ENCODE measurements at regions not wholly inside any gene's neighbourhood (a gene's known extent, or its start where the extent isn't known, plus 50 kb on each side); places are given as distances from the start of the nearest gene placed in this dataset.

GRCh38 chr3:177837951-177838655 is 640.8 kb upstream of the TBL1XR1 start:
- TF ChIP-seq TAF1 (IDR thresholded peaks at IDR 0.05; ENCODE audit: low read depth), result no peak
- no peak for TF ChIP-seq POLR2AphosphoS5 (IDR thresholded peaks at IDR 0.05)
- TF ChIP-seq REST (IDR thresholded peaks at IDR 0.05; ENCODE audit: borderline replicate concordance), result no peak
- TF ChIP-seq SMC3 (conservative IDR thresholded peaks at IDR 0.05; ENCODE audit: poor library complexity), result no peak
- TF ChIP-seq EZH2 (IDR thresholded peaks at IDR 0.05; ENCODE audit: borderline replicate concordance, insufficient read depth, low read length, poor library complexity, severe bottlenecking), result no peak
- TF ChIP-seq MXI1 (conservative IDR thresholded peaks at IDR 0.05; ENCODE audit: poor library complexity, severe bottlenecking), result no peak
- TF ChIP-seq RAD21 (conservative IDR thresholded peaks at IDR 0.05), result no peak
- no peak for TF ChIP-seq CTCF (IDR thresholded peaks at IDR 0.05; ENCODE audit: poor library complexity, severe bottlenecking)
- no peak for TF ChIP-seq EP300 (conservative IDR thresholded peaks at IDR 0.05; ENCODE audit: poor library complexity, severe bottlenecking)
- no peak overlapping the region for H3K4me2 ChIP-seq (ENCODE audit: low read length)
- no peaks in the 10 kb centered on the region for H4K20me1 ChIP-seq (ENCODE audit: insufficient read depth)
- no peak overlapping the region for H2AFZ ChIP-seq (ENCODE audit: low read depth, low read length)
- no peaks in the 10 kb centered on the region for H3K36me3 ChIP-seq (ENCODE audit: insufficient read depth, low read length)
- no peaks in the 10 kb centered on the region for H3F3A ChIP-seq (ENCODE audit: insufficient read depth, low read length, poor library complexity, severe bottlenecking)
- no peaks in the 10 kb centered on the region for H3K79me2 ChIP-seq (replicated peaks; ENCODE audit: insufficient read depth, low read length)
- H3K9me2 ChIP-seq (ENCODE audit: insufficient read depth, low read length), result no peaks in the 10 kb centered on the region
- peak overlapping the region; percentile 56 for H3K27ac ChIP-seq (ENCODE audit: low read length)
- H3K9ac ChIP-seq (ENCODE audit: low read length), result peak overlapping the region; percentile 13
- H3K27me3 ChIP-seq (ENCODE audit: insufficient read depth, low read depth, low read length), result no peaks in the 10 kb centered on the region
- no peaks in the 10 kb centered on the region for H3K9me3 ChIP-seq (ENCODE audit: low read length)
- no peak overlapping the region for H3K4me3 ChIP-seq (ENCODE audit: low read length)

- no peaks in the 10 kb centered on the region for H3F3A ChIP-seq (ENCODE audit: insufficient read depth, low read length, poor library complexity, severe bottlenecking)
- no peaks in the 10 kb centered on the region for H3K79me2 ChIP-seq (replicated peaks; ENCODE audit: insufficient read depth, low read length)
- H3K9ac ChIP-seq (ENCODE audit: low read length), result no peak overlapping the region
- no peak overlapping the region for H2AFZ ChIP-seq (ENCODE audit: low read depth, low read length)
- no peaks in the 10 kb centered on the region for H3K27me3 ChIP-seq (ENCODE audit: insufficient read depth, low read depth, low read length)
- H3K9me3 ChIP-seq (ENCODE audit: low read length), result no peaks in the 10 kb centered on the region
- no peak overlapping the region for H3K4me3 ChIP-seq (ENCODE audit: low read length)
- no peaks in the 10 kb centered on the region for H3K9me2 ChIP-seq (ENCODE audit: insufficient read depth, low read length)
- H4K20me1 ChIP-seq (ENCODE audit: insufficient read depth), result no peaks in the 10 kb centered on the region
- no peak overlapping the region for H3K4me2 ChIP-seq (ENCODE audit: low read length)
- TF ChIP-seq SMC3 (conservative IDR thresholded peaks at IDR 0.05; ENCODE audit: poor library complexity), result no peak
- no peak for TF ChIP-seq EP300 (conservative IDR thresholded peaks at IDR 0.05; ENCODE audit: poor library complexity, severe bottlenecking)
- no peak for TF ChIP-seq EZH2 (IDR thresholded peaks at IDR 0.05; ENCODE audit: borderline replicate concordance, insufficient read depth, low read length, poor library complexity, severe bottlenecking)
- no peak for TF ChIP-seq REST (IDR thresholded peaks at IDR 0.05; ENCODE audit: borderline replicate concordance)
- TF ChIP-seq MXI1 (conservative IDR thresholded peaks at IDR 0.05; ENCODE audit: poor library complexity, severe bottlenecking), result no peak
- TF ChIP-seq POLR2AphosphoS5 (IDR thresholded peaks at IDR 0.05), result no peak
- no peak for TF ChIP-seq RAD21 (conservative IDR thresholded peaks at IDR 0.05)
- no peak for TF ChIP-seq TAF1 (IDR thresholded peaks at IDR 0.05; ENCODE audit: low read depth)
- no peaks in the 10 kb centered on the region for H3K36me3 ChIP-seq (ENCODE audit: insufficient read depth, low read length)
- no peak overlapping the region for H3K27ac ChIP-seq (ENCODE audit: low read length)
Measured at GRCh38 chr3:177838766-177839350, 641.6 kb upstream of the TBL1XR1 start.

Measured in neural cell (in vitro differentiated cells).